ENCODE measurements at regions not wholly inside any gene's neighbourhood (a gene's known extent, or its start where the extent isn't known, plus 50 kb on each side); places are given as distances from the start of the nearest gene placed in this dataset.

DNA sequence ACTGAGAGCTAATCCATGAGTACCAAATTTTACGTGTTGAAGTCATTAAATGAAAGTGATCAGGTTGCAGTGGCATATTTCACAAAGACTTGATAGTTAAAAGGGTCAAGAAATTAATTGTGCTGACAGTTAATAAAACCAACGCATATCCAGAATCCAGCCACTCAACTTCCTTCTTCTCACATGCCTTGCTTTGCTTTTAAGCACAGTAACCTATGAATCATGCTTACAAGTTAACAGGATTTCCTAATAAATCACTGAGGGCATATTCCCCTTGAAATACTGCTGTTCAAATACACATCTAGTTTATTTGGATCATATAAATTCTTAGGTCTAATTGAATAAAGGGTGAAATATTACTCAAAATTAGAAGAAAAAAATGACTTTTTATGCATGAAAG lies 801.5 kb upstream of the EPHA6 start:
- Histone ChIP-seq H3K36me3 (ENCODE audit: insufficient read depth, low read length) (no peaks in the 10 kb centered on the region), H3K27me3 (ENCODE audit: insufficient read depth, low read length, poor library complexity) (no peaks in the 10 kb centered on the region), H3K4me3 (ENCODE audit: low read depth in 1 of 2, low read length in 2 of 2) (no peak overlapping the region), H3K9ac (ENCODE audit: low read depth, low read length) (no peak overlapping the region), H3K79me2 (ENCODE audit: insufficient read depth, low read length) (no peaks in the 10 kb centered on the region), H2AFZ (ENCODE audit: low read depth, low read length) (no peak overlapping the region), H3K9me3 (ENCODE audit: insufficient read depth, low read length, severe bottlenecking) (no peaks in the 10 kb centered on the region), H4K20me1 (ENCODE audit: insufficient read depth, low read length) (no peaks in the 10 kb centered on the region), H3K4me1 (ENCODE audit: insufficient read depth, low read length) (no peaks in the 10 kb centered on the region), H3K27ac (ENCODE audit: low read length) (no peak overlapping the region), H3K4me2 (ENCODE audit: insufficient read depth, low read length) (no peak overlapping the region)
- ATAC-seq (ENCODE audit: insufficient read depth, low read depth), result no peak
- TF ChIP-seq, protein P1, sequence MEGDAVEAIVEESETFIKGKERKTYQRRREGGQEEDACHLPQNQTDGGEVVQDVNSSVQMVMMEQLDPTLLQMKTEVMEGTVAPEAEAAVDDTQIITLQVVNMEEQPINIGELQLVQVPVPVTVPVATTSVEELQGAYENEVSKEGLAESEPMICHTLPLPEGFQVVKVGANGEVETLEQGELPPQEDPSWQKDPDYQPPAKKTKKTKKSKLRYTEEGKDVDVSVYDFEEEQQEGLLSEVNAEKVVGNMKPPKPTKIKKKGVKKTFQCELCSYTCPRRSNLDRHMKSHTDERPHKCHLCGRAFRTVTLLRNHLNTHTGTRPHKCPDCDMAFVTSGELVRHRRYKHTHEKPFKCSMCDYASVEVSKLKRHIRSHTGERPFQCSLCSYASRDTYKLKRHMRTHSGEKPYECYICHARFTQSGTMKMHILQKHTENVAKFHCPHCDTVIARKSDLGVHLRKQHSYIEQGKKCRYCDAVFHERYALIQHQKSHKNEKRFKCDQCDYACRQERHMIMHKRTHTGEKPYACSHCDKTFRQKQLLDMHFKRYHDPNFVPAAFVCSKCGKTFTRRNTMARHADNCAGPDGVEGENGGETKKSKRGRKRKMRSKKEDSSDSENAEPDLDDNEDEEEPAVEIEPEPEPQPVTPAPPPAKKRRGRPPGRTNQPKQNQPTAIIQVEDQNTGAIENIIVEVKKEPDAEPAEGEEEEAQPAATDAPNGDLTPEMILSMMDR (IDR thresholded peaks at IDR 0.05; ENCODE audit: borderline replicate concordance, extremely low read depth, low read length, poor library complexity, severe bottlenecking), result no peak
- TF ChIP-seq EZH2 (IDR thresholded peaks at IDR 0.05; ENCODE audit: borderline replicate concordance, low read depth, low read length, severe bottlenecking), result no peak
- DNase-seq, result no peak

DNA sequence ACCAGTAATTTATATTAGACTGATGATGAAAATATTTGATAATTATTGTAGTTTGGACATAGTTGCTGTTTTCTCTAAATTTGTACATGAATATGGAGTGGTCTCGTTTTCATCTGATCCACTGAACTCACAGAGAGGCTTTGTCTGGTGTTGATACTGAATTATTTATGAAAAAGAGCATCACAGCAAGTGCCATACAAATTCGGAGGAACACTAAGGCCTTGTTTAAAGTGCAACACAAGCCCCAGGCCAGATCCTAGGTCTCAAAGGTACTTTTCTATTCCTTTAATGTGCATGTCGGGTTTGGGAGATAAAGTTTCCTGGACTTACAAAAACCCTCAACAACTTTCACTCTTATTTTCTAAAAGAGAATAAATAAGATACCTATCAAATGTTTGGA lies 796.8 kb upstream of the EPHA6 start:
- DNase-seq, result no peak
- no peaks in the 10 kb centered on the region for H3K9me3 ChIP-seq (ENCODE audit: insufficient read depth, low read length, severe bottlenecking)
- no peaks in the 10 kb centered on the region for H3K27me3 ChIP-seq (ENCODE audit: insufficient read depth, low read length, poor library complexity)
- H3K9ac ChIP-seq (ENCODE audit: low read depth, low read length), result no peak overlapping the region
- no peaks in the 10 kb centered on the region for H3K36me3 ChIP-seq (ENCODE audit: insufficient read depth, low read length)
- no peak overlapping the region for H3K4me3 ChIP-seq (ENCODE audit: low read depth in 1 of 2, low read length in 2 of 2)
- no peak for ATAC-seq (ENCODE audit: insufficient read depth, low read depth)
- no peaks in the 10 kb centered on the region for H4K20me1 ChIP-seq (ENCODE audit: insufficient read depth, low read length)
- no peak overlapping the region for H3K27ac ChIP-seq (ENCODE audit: low read length)
- no peak for TF ChIP-seq EZH2 (IDR thresholded peaks at IDR 0.05; ENCODE audit: borderline replicate concordance, low read depth, low read length, severe bottlenecking)
- TF ChIP-seq, protein P1 (IDR thresholded peaks at IDR 0.05; ENCODE audit: borderline replicate concordance, extremely low read depth, low read length, poor library complexity, severe bottlenecking), result no peak
- H3K4me2 ChIP-seq (ENCODE audit: insufficient read depth, low read length), result no peak overlapping the region
- H3K4me1 ChIP-seq (ENCODE audit: insufficient read depth, low read length), result no peaks in the 10 kb centered on the region
- H2AFZ ChIP-seq (ENCODE audit: low read depth, low read length), result no peak overlapping the region
- no peaks in the 10 kb centered on the region for H3K79me2 ChIP-seq (ENCODE audit: insufficient read depth, low read length)

GRCh38 chr3:96022676-96023075 lies 791.7 kb upstream of the EPHA6 start:
- DNase-seq, result no peak
- H3K27me3 ChIP-seq (ENCODE audit: insufficient read depth, low read length, poor library complexity), result no peaks in the 10 kb centered on the region
- no peak for ATAC-seq (ENCODE audit: insufficient read depth, low read depth)
- H3K79me2 ChIP-seq (ENCODE audit: insufficient read depth, low read length), result no peaks in the 10 kb centered on the region
- no peaks in the 10 kb centered on the region for H3K9me3 ChIP-seq (ENCODE audit: insufficient read depth, low read length, severe bottlenecking)
- no peak overlapping the region for H3K4me3 ChIP-seq (ENCODE audit: low read depth in 1 of 2, low read length in 2 of 2)
- H2AFZ ChIP-seq (ENCODE audit: low read depth, low read length), result no peak overlapping the region
- no peak overlapping the region for H3K9ac ChIP-seq (ENCODE audit: low read depth, low read length)
- H3K36me3 ChIP-seq (ENCODE audit: insufficient read depth, low read length), result no peaks in the 10 kb centered on the region
- H3K4me1 ChIP-seq (ENCODE audit: insufficient read depth, low read length), result no peaks in the 10 kb centered on the region
- H3K27ac ChIP-seq (ENCODE audit: low read length), result no peak overlapping the region
- no peak overlapping the region for H3K4me2 ChIP-seq (ENCODE audit: insufficient read depth, low read length)
- no peak for TF ChIP-seq EZH2 (IDR thresholded peaks at IDR 0.05; ENCODE audit: borderline replicate concordance, low read depth, low read length, severe bottlenecking)
- TF ChIP-seq, protein P1 (IDR thresholded peaks at IDR 0.05; ENCODE audit: borderline replicate concordance, extremely low read depth, low read length, poor library complexity, severe bottlenecking), result no peak
- H4K20me1 ChIP-seq (ENCODE audit: insufficient read depth, low read length), result no peaks in the 10 kb centered on the region

DNA sequence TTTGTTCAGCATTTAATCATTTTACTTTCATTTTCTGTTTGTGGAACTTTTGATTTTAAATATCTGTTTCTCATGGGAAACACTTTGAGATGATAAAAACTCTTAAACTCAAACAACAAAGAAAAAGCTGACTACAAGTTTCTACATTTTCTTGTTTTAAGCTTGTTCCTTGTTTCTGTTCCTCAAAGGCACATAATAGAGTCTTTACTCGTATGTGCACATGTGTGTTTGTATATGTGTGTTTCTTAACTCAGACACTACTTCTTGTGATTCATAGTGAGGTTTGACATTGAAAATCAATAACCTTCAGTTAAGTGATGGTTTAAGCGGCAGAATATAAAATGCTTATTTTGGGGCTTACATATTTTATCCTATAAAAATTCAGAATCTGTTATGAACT lies 786.7 kb upstream of the EPHA6 start:
- Histone ChIP-seq H2AFZ (ENCODE audit: low read depth, low read length) (no peak overlapping the region), H3K9ac (ENCODE audit: low read depth, low read length) (no peak overlapping the region)
- TF ChIP-seq, protein P1 (IDR thresholded peaks at IDR 0.05; ENCODE audit: borderline replicate concordance, extremely low read depth, low read length, poor library complexity, severe bottlenecking), result no peak
- no peak for TF ChIP-seq EZH2 (IDR thresholded peaks at IDR 0.05; ENCODE audit: borderline replicate concordance, low read depth, low read length, severe bottlenecking)

More for the DNA sequence above, 786.7 kb upstream of the EPHA6 start:
- H3K36me3 ChIP-seq (ENCODE audit: insufficient read depth, low read length), result no peaks in the 10 kb centered on the region
- H3K79me2 ChIP-seq (ENCODE audit: insufficient read depth, low read length), result no peaks in the 10 kb centered on the region
- no peaks in the 10 kb centered on the region for H4K20me1 ChIP-seq (ENCODE audit: insufficient read depth, low read length)
- H3K9me3 ChIP-seq (ENCODE audit: insufficient read depth, low read length, severe bottlenecking), result no peaks in the 10 kb centered on the region
- no peaks in the 10 kb centered on the region for H3K27me3 ChIP-seq (ENCODE audit: insufficient read depth, low read length, poor library complexity)
- H3K4me2 ChIP-seq (ENCODE audit: insufficient read depth, low read length), result no peak overlapping the region
- DNase-seq (no peak), ATAC-seq (ENCODE audit: insufficient read depth, low read depth) (no peak)
- H3K4me3 ChIP-seq (ENCODE audit: low read depth in 1 of 2, low read length in 2 of 2), result no peak overlapping the region
- H3K4me1 ChIP-seq (ENCODE audit: insufficient read depth, low read length), result no peaks in the 10 kb centered on the region
- no peak overlapping the region for H3K27ac ChIP-seq (ENCODE audit: low read length)

All from DND-41 (cell line).